ENCODE measurements at regions not wholly inside any gene's neighbourhood (a gene's known extent, or its start where the extent isn't known, plus 50 kb on each side); places are given as distances from the start of the nearest gene placed in this dataset.
A peak's percentile ranks its signal among the peaks of the same experiment; 100 is the strongest.

DNA sequence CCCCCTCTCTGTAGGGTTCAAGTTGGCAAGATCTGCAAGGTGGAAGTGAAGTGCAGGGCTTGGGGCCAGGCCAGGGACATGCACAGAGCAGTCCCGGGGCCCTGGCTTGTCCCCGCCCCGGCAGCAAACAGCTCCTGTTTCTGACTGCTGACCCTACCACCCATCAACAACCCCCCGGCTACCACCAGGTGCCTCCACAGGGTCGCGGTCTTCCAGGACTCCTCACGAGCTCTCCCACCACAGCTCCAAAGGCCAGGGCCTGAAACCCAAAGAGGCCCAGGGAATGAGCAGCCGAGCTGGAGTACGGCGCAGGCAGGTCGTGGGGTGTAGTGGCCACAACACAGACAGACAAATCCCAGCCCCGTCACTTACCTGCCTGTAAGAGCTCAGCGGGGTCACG is 121.3 kb upstream of the SMAD3 start:
- Histone ChIP-seq H3K36me3 (replicated peaks in 1 of 2; ENCODE audit: insufficient read depth in 1 of 2, low read depth in 2 of 2) (no peaks in the 10 kb centered on the region), H3K27ac (no peak overlapping the region), H3K4me1 (no peaks in the 10 kb centered on the region), H3K27me3 (no peaks in the 10 kb centered on the region), H3K4me3 (no peak overlapping the region), H3K9me3 (no peaks in the 10 kb centered on the region)
- DNase-seq (no peak), ATAC-seq (no peak)
- WGBS, 2 donors = 85 to 90% methylated on average over 8 to 14 of the region's 14 CpGs
- TF ChIP-seq, protein P1, sequence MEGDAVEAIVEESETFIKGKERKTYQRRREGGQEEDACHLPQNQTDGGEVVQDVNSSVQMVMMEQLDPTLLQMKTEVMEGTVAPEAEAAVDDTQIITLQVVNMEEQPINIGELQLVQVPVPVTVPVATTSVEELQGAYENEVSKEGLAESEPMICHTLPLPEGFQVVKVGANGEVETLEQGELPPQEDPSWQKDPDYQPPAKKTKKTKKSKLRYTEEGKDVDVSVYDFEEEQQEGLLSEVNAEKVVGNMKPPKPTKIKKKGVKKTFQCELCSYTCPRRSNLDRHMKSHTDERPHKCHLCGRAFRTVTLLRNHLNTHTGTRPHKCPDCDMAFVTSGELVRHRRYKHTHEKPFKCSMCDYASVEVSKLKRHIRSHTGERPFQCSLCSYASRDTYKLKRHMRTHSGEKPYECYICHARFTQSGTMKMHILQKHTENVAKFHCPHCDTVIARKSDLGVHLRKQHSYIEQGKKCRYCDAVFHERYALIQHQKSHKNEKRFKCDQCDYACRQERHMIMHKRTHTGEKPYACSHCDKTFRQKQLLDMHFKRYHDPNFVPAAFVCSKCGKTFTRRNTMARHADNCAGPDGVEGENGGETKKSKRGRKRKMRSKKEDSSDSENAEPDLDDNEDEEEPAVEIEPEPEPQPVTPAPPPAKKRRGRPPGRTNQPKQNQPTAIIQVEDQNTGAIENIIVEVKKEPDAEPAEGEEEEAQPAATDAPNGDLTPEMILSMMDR (IDR thresholded peaks at IDR 0.05) = no peak
- no peak for TF ChIP-seq POLR2A (IDR thresholded peaks at IDR 0.05)
- intact Hi-C loops (cut with DNase I) = loop anchor here (10.0 kb wide), 1 partner anchor 491 kb away; no protein-coding TSS in a partner anchor

DNA sequence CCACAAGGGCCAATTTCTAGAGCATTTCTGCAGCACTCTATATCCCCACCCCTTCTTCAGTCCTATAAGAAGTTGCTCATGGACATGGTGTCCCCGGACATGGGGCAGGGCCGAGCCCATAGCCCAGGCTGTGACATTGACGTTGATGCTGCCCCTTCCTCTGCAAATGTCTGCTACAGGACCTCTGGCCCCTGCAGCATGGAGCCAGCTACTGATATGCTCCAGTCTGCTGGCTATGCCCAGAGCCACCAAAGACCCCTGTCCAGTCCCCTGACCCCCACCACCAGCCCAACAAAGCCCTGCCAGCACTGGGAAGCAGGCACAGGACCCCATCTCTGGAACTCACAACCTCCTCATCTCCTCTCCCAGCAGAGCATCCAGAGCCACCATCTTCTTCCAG is 120.1 kb upstream of the SMAD3 start:
- Histone ChIP-seq H3K4me3 (no peak overlapping the region), H3K4me1 (no peaks in the 10 kb centered on the region), H3K9me3 (no peaks in the 10 kb centered on the region), H3K27ac (no peak overlapping the region), H3K36me3 (replicated peaks in 1 of 2; ENCODE audit: insufficient read depth in 1 of 2, low read depth in 2 of 2) (no peaks in the 10 kb centered on the region), H3K27me3 (no peaks in the 10 kb centered on the region)
- no peak for DNase-seq
- 51 to 83% methylated on average over 2 to 3 of the region's 3 CpGs for WGBS, 2 donors
- no peak for TF ChIP-seq POLR2A (IDR thresholded peaks at IDR 0.05)
- TF ChIP-seq, protein P1 (IDR thresholded peaks at IDR 0.05) = no peak
- ATAC-seq = no peak
- intact Hi-C loops (cut with DNase I) = loop anchor here (10.0 kb wide), 1 partner anchor 490 kb away; no protein-coding TSS in a partner anchor

DNA sequence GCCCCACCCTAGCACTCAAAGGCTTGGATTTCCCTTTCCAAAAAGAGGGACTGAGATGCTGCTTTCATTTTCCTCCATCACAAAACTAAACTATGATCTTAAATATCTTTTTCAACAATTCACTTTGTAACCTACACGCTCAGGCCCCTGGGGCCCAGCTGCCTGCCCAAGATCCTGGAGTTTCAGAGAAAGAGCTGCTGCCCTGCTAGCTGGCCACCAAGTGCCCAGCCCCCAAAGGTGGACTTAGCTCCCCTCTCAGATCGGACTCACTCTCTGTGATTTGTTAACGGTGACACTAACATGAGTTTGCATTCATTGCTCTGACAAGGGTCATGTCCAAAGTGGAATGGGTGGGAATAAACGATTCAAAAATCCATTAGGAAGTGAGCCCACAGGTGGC is 119.6 kb upstream of the SMAD3 start:
- intact Hi-C loops (cut with DNase I) = loop anchor here (10.0 kb wide), 1 partner anchor 489 kb away; no protein-coding TSS in a partner anchor
- DNase-seq (no peak), ATAC-seq (no peak)
- no peak for TF ChIP-seq POLR2A (IDR thresholded peaks at IDR 0.05)
- TF ChIP-seq, protein P1 (IDR thresholded peaks at IDR 0.05) = no peak
- WGBS, 2 donors = 52 to 62% methylated on average over 4 of the region's 4 CpGs
- Histone ChIP-seq H3K4me3 (no peak overlapping the region), H3K27ac (no peak overlapping the region), H3K27me3 (no peaks in the 10 kb centered on the region), H3K9me3 (no peaks in the 10 kb centered on the region), H3K4me1 (no peaks in the 10 kb centered on the region), H3K36me3 (replicated peaks in 1 of 2; ENCODE audit: insufficient read depth in 1 of 2, low read depth in 2 of 2) (no peaks in the 10 kb centered on the region)

DNA sequence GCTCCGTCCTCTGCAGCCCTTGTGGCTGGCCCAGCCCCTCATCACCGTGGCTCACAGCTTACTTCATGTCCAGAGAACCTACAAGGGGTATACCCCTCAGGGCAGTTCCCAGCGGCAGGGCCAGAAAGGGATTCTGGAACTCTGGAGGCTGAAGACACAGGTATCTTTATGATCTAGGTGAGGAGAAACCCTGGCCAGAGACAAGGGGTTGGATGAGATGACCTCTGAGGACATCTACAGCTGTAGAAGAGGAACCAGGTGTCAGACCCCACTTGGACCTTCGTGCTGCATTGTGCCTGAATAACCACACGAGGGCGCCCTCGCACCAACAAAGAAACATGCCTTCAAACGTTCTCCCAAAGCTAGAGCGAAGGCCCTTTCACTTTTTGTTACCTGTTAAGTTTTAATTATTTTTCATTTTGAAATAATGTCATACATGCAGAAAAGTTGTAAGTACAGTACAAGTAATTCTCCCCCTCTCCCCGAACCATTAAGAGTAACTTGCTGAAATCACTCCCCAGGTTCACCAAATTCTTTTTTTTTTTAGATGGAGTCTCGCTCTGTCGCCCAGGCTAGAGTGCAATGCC is 118.7 kb upstream of the SMAD3 start:
- WGBS, 2 donors = 30 to 31% methylated on average over 11 to 12 of the region's 12 CpGs
- H3K4me3 ChIP-seq = no peak overlapping the region
- TF ChIP-seq POLR2A (IDR thresholded peaks at IDR 0.05) = no peak
- TF ChIP-seq, protein P1 (IDR thresholded peaks at IDR 0.05) = peak; percentile 72 to 94 (median 92)
- no peak overlapping the region for H3K27ac ChIP-seq
- ATAC-seq (peak; percentile 76), DNase-seq (peak; percentile 71 to 79 (median 76))
- no peaks in the 10 kb centered on the region for H3K27me3 ChIP-seq
- intact Hi-C loops (cut with DNase I) = loop anchor here (10.0 kb wide), 1 partner anchor 488 kb away; no protein-coding TSS in a partner anchor
- no peaks in the 10 kb centered on the region for H3K9me3 ChIP-seq
- H3K4me1 ChIP-seq = no peaks in the 10 kb centered on the region
- no peaks in the 10 kb centered on the region for H3K36me3 ChIP-seq (replicated peaks in 1 of 2; ENCODE audit: insufficient read depth in 1 of 2, low read depth in 2 of 2)

DNA sequence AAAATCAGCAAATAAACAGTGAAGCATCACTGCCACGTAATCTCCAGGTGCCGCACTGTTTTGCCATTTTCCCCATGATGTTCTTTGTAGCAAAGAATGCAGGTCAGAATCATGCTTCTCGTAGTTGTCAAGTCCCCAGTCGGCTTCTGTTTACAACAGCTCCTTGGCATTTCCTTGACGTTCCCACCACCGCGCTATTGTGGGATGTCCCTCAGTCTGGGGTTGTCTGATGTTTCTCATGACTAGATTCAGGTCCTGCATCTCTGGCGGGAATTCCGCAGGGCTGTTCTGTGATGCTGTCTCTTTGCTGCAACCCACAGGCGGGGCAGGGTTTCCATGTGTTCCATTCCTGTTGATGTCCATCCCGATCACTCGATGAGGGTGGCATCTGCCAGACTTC is 117.9 kb upstream of the SMAD3 start:
- Histone ChIP-seq H3K27ac (no peak overlapping the region), H3K4me3 (no peak overlapping the region), H3K36me3 (replicated peaks in 1 of 2; ENCODE audit: insufficient read depth in 1 of 2, low read depth in 2 of 2) (no peaks in the 10 kb centered on the region), H3K27me3 (no peaks in the 10 kb centered on the region), H3K9me3 (no peaks in the 10 kb centered on the region), H3K4me1 (no peaks in the 10 kb centered on the region)
- ATAC-seq (no peak), DNase-seq (no peak)
- WGBS, 2 donors = 84 to 87% methylated on average over 12 of the region's 12 CpGs
- no peak for TF ChIP-seq POLR2A (IDR thresholded peaks at IDR 0.05)
- TF ChIP-seq, protein P1 (IDR thresholded peaks at IDR 0.05) = no peak
- intact Hi-C loops (cut with DNase I) = loop anchor here (10.0 kb wide), 1 partner anchor 487 kb away; no protein-coding TSS in a partner anchor

All from body of pancreas (tissue), 4 donors.